HL-60 (cell line): ENCODE measurements at regions not wholly inside any gene's neighbourhood (a gene's known extent, or its start where the extent isn't known, plus 50 kb on each side); places are given as distances from the start of the nearest gene placed in this dataset.

Experiments
- CTCF ChIP-seq: IDR thresholded peaks from one replicate; pipeline ENCODE4 v1.5.1; 2011; ENCODE audit warnings: low read length, control low read depth, inconsistent platforms; ENCODE audit not compliant: insufficient read depth
- GABPA ChIP-seq: IDR thresholded peaks from 2 replicates; pipeline ENCODE4 v1.6.1; 2012; ENCODE audit warnings: low read depth
- POLR2AphosphoS5 ChIP-seq: IDR thresholded peaks from 2 replicates; pipeline ENCODE4 v1.6.1; 2012; ENCODE audit warnings: low read depth
- SPI1 ChIP-seq: IDR thresholded peaks from 2 replicates; pipeline ENCODE4 v1.6.1; 2012; ENCODE audit warnings: low read depth, mild to moderate bottlenecking, borderline replicate concordance

DNA sequence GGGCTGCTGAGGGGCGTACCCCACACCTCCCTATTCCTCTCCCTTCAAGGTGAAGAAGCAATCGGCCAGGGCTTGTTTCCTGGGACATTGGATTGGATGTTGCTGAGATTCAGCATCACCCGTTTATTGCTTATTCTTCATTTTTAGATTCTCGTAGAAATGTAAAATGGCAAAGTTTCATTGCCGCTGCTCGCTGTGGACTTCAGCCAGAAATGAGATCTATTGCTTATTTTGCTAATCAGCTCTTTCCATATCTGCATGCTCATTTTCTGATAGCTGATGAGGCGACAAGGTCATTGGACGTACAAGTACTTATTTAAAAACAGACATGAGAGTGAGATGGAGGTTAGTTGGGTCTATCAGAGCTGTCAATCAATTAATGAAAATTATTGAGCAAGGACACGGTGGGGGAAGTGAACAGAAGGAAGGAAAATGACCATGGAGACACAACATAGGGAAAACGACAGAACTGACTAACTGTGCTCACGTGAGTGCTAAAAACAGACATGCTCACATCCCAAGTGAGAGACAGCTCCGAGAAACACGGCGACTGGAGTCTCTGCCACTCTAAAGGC, 471.2 kb downstream of the NR2F2 start:
- TF ChIP-seq POLR2AphosphoS5: no peak
- no peak for TF ChIP-seq CTCF
- no peak for TF ChIP-seq GABPA
- TF ChIP-seq SPI1: no peak
